ENCODE measurements at regions not wholly inside any gene's neighbourhood (a gene's known extent, or its start where the extent isn't known, plus 50 kb on each side); places are given as distances from the start of the nearest gene placed in this dataset.

GRCh38 chr5:115428248-115428647 is 116.3 kb downstream of the FEM1C start:
- no peak for ATAC-seq
- TF ChIP-seq CREB5 (CRISPR knock-in tag; IDR thresholded peaks at IDR 0.05; ENCODE audit: low read depth) (no peak), GLIS3 (CRISPR knock-in tag; IDR thresholded peaks at IDR 0.05) (no peak), TCF4 (CRISPR knock-in tag; IDR thresholded peaks at IDR 0.05; ENCODE audit: borderline replicate concordance) (no peak)

- TF ChIP-seq ZFP3 (CRISPR knock-in tag; IDR thresholded peaks at IDR 0.05) (no peak), BACH2 (CRISPR knock-in tag; IDR thresholded peaks at IDR 0.05; ENCODE audit: borderline replicate concordance) (no peak), ESRRG (CRISPR knock-in tag; IDR thresholded peaks at IDR 0.05) (no peak), ARNTL (CRISPR knock-in tag; IDR thresholded peaks at IDR 0.05; ENCODE audit: borderline replicate concordance, low read depth) (no peak), ISL1 (CRISPR knock-in tag; IDR thresholded peaks at IDR 0.05) (no peak), ZC3H10 (CRISPR knock-in tag; IDR thresholded peaks at IDR 0.05) (no peak), SNAI2 (CRISPR knock-in tag; IDR thresholded peaks at IDR 0.05) (no peak), CREB5 (CRISPR knock-in tag; IDR thresholded peaks at IDR 0.05; ENCODE audit: low read depth) (no peak), ZNF565 (CRISPR knock-in tag; conservative IDR thresholded peaks at IDR 0.05; ENCODE audit: low read depth) (no peak), ZFP30 (CRISPR knock-in tag; IDR thresholded peaks at IDR 0.05) (no peak), PPARA (CRISPR knock-in tag; IDR thresholded peaks at IDR 0.05; ENCODE audit: borderline replicate concordance) (no peak)
- no peak for ATAC-seq
Observed at GRCh38 chr5:115424446-115424845, 120.1 kb downstream of the FEM1C start.

GRCh38 chr5:115424030-115424429 is 120.5 kb downstream of the FEM1C start:
- no peak for ATAC-seq
- no peak for TF ChIP-seq ISL1 (CRISPR knock-in tag; IDR thresholded peaks at IDR 0.05)
- no peak for TF ChIP-seq OSR1 (CRISPR knock-in tag; IDR thresholded peaks at IDR 0.05)
- TF ChIP-seq PPARA (CRISPR knock-in tag; IDR thresholded peaks at IDR 0.05; ENCODE audit: borderline replicate concordance) = no peak
- TF ChIP-seq SNAI2 (CRISPR knock-in tag; IDR thresholded peaks at IDR 0.05) = no peak
- no peak for TF ChIP-seq CSRNP3 (CRISPR knock-in tag; IDR thresholded peaks at IDR 0.05)
- no peak for TF ChIP-seq CSDC2 (CRISPR knock-in tag; IDR thresholded peaks at IDR 0.05)
- TF ChIP-seq TOX (CRISPR knock-in tag; IDR thresholded peaks at IDR 0.05; ENCODE audit: borderline replicate concordance) = no peak
- TF ChIP-seq PATZ1 (CRISPR knock-in tag; IDR thresholded peaks at IDR 0.05; ENCODE audit: borderline replicate concordance) = no peak
- no peak for TF ChIP-seq ZNF565 (CRISPR knock-in tag; conservative IDR thresholded peaks at IDR 0.05; ENCODE audit: low read depth)
- TF ChIP-seq ZFP30 (CRISPR knock-in tag; IDR thresholded peaks at IDR 0.05) = no peak
- no peak for TF ChIP-seq POU6F1 (CRISPR knock-in tag; IDR thresholded peaks at IDR 0.05; ENCODE audit: borderline replicate concordance, low read depth)
- no peak for TF ChIP-seq ZNF8 (CRISPR knock-in tag; IDR thresholded peaks at IDR 0.05)
- TF ChIP-seq GLIS3 (CRISPR knock-in tag; IDR thresholded peaks at IDR 0.05) = no peak
- no peak for TF ChIP-seq ZNF70 (CRISPR knock-in tag; IDR thresholded peaks at IDR 0.05)
- TF ChIP-seq ZFP3 (CRISPR knock-in tag; IDR thresholded peaks at IDR 0.05) = no peak
- TF ChIP-seq RARB (CRISPR knock-in tag; IDR thresholded peaks at IDR 0.05) = no peak

GRCh38 chr5:115423541-115423940 is 121.0 kb downstream of the FEM1C start:
- TF ChIP-seq ZC3H10 (CRISPR knock-in tag; IDR thresholded peaks at IDR 0.05) = no peak
- no peak for TF ChIP-seq ESRRG (CRISPR knock-in tag; IDR thresholded peaks at IDR 0.05)
- TF ChIP-seq BACH2 (CRISPR knock-in tag; IDR thresholded peaks at IDR 0.05; ENCODE audit: borderline replicate concordance) = no peak

More at GRCh38 chr5:115423541-115423940, 121.0 kb downstream of the FEM1C start:
- ATAC-seq = no peak
